Vagina (tissue), 2 donors: ENCODE measurements at regions not wholly inside any gene's neighbourhood (a gene's known extent, or its start where the extent isn't known, plus 50 kb on each side); places are given as distances from the start of the nearest gene placed in this dataset.

Source experiments
- POLR2A ChIP-seq, 2 donors: fragments of 450-650 bp; IDR thresholded peaks; one replicate each; pipeline ENCODE4 v1.6.1; 2017; ENCODE audit warnings: antibody characterized with exemption in 2 of 2, mild to moderate bottlenecking in 2 of 2, moderate library complexity in 2 of 2
- TF ChIP-seq, protein P1 (sequence below), 3 experiments: fragments of 450-650 bp in 2 of 3; fragments of 200-600 bp in 1 of 3; sonication (generic) in 1 of 3; IDR thresholded peaks; one replicate each; pipeline ENCODE4 v1.5.1; 2017 to 2019; ENCODE audit warnings: antibody characterized with exemption in 3 of 3, mild to moderate bottlenecking in 2 of 3, moderate library complexity in 2 of 3

DNA sequence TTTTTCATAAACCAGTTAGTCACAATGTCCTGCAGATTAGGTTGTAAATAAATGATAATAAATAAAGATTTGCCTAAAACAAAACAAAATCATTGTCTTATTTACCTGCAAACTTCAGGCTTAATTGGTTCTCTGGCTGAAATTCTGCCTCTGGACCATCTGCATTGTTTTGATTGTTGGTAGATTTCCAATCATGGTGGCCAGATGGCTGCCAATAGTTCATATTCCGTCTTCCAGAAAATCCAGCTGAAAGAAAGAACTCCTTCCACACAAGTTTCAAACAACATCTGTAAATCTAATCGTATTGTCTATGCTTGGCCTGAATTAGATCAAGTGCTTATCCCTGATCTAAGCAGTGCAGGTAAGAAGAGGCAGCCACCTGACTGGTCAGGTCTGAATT is 771.1 kb upstream of the ZEB2 start:
- no peak for TF ChIP-seq POLR2A (IDR thresholded peaks at IDR 0.05)
- TF ChIP-seq, protein P1, sequence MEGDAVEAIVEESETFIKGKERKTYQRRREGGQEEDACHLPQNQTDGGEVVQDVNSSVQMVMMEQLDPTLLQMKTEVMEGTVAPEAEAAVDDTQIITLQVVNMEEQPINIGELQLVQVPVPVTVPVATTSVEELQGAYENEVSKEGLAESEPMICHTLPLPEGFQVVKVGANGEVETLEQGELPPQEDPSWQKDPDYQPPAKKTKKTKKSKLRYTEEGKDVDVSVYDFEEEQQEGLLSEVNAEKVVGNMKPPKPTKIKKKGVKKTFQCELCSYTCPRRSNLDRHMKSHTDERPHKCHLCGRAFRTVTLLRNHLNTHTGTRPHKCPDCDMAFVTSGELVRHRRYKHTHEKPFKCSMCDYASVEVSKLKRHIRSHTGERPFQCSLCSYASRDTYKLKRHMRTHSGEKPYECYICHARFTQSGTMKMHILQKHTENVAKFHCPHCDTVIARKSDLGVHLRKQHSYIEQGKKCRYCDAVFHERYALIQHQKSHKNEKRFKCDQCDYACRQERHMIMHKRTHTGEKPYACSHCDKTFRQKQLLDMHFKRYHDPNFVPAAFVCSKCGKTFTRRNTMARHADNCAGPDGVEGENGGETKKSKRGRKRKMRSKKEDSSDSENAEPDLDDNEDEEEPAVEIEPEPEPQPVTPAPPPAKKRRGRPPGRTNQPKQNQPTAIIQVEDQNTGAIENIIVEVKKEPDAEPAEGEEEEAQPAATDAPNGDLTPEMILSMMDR (IDR thresholded peaks at IDR 0.05), result no peak
